Panc1 (cell line): ENCODE measurements at regions not wholly inside any gene's neighbourhood (a gene's known extent, or its start where the extent isn't known, plus 50 kb on each side); places are given as distances from the start of the nearest gene placed in this dataset.

Experiments used
- CTCF ChIP-seq: fragments of 450-650 bp; IDR thresholded peaks from 2 replicates; pipeline ENCODE4 v1.5.1; 2017; ENCODE audit warnings: mild to moderate bottlenecking
- REST ChIP-seq, 2 experiments: IDR thresholded peaks; 2 replicates each; pipeline ENCODE4 v1.6.1; 2011 to 2012; ENCODE audit warnings: low read depth in 2 of 2, control low read depth in 1 of 2, low read length in 1 of 2, mild to moderate bottlenecking in 1 of 2, moderate library complexity in 1 of 2; ENCODE audit not compliant: insufficient read depth in 1 of 2

DNA sequence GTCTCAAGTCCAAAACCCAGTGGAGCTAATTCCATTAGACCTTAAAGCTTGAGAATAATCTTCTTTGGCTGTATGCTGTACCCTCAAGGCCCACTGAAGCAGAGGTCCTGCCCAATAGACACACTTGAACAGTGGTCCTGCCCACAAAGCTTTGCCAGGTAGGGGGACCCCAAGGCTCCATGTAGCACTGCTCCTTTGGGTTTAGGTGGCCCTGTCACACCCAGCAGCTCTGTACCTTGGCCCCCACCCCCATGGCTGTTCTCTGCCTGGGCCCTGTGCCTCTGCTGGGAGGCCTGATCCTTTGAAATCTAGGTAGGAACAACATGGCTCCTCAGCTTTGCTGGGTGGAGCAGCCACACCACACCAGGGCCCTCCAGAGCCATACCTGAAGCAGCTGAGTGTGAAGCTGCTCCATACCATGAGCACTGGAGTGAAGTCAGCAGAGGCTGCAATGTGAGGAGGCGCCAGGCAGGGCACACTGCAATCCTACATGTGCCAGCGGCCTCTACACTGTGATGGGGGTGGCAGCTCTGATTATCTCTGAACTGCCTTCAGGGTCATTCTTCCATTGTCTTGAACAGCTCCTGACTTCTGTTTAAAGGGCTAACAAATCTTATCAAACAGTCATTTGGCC is 188.0 kb upstream of the CCDC54 start:
- TF ChIP-seq CTCF (no peak), REST (IDR thresholded peaks at IDR 0.05; ENCODE audit: insufficient read depth in 1 of 2, low read depth in 2 of 2, low read length in 1 of 2) (no peak)
